ENCODE measurements at regions not wholly inside any gene's neighbourhood (a gene's known extent, or its start where the extent isn't known, plus 50 kb on each side); places are given as distances from the start of the nearest gene placed in this dataset.

DNA sequence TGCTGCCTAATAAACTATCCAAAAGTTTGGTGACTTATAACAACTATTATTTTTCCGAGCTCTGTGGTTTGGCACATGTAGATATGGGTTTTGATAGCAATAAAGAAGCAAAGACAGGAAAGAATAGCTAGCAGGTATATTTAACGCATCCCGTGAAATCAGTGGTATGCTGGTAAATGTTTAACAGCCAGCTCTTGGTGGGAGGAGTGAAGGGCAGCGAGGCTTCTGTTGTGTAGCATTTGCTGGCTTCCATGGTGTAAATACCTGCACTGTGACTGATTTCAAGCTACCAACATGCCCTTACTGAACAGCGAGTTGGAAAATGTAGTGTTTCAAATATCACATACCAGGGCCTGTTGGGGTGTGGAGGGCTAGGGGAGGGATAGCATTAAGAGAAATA lies 291.0 kb downstream of the PRDM2 start:
- Histone ChIP-seq H2AFZ (no peak overlapping the region), H3K4me2 (no peak overlapping the region), H3K27ac (no peak overlapping the region), H4K20me1 (ENCODE audit: insufficient read depth) (no peaks in the 10 kb centered on the region), H3K9me3 (ENCODE audit: insufficient read depth, low read depth) (no peaks in the 10 kb centered on the region), H3K27me3 (ENCODE audit: insufficient read depth, low read depth) (no peaks in the 10 kb centered on the region), H3K79me2 (ENCODE audit: low read depth) (no peaks in the 10 kb centered on the region), H3K4me1 (replicated peaks; ENCODE audit: insufficient read depth) (no peaks in the 10 kb centered on the region), H3K36me3 (ENCODE audit: low read depth) (no peaks in the 10 kb centered on the region), H3K4me3 (no peak overlapping the region), H3F3A (ENCODE audit: insufficient read depth, low read depth) (no peaks in the 10 kb centered on the region), H3K9me2 (ENCODE audit: insufficient read depth) (no peaks in the 10 kb centered on the region)
- POLR2A ChIA-PET (ENCODE audit: unreplicated experiment) = no interaction called here
- BruUV-seq (replicated peaks) = no TSS peak
- CTCF ChIA-PET = no interaction called here
- TF ChIP-seq, protein P1, sequence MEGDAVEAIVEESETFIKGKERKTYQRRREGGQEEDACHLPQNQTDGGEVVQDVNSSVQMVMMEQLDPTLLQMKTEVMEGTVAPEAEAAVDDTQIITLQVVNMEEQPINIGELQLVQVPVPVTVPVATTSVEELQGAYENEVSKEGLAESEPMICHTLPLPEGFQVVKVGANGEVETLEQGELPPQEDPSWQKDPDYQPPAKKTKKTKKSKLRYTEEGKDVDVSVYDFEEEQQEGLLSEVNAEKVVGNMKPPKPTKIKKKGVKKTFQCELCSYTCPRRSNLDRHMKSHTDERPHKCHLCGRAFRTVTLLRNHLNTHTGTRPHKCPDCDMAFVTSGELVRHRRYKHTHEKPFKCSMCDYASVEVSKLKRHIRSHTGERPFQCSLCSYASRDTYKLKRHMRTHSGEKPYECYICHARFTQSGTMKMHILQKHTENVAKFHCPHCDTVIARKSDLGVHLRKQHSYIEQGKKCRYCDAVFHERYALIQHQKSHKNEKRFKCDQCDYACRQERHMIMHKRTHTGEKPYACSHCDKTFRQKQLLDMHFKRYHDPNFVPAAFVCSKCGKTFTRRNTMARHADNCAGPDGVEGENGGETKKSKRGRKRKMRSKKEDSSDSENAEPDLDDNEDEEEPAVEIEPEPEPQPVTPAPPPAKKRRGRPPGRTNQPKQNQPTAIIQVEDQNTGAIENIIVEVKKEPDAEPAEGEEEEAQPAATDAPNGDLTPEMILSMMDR (conservative IDR thresholded peaks at IDR 0.05) = no peak
- no peak for TF ChIP-seq EZH2 (IDR thresholded peaks at IDR 0.05; ENCODE audit: low read depth)
- intact Hi-C loops (cut with micrococcal nuclease; ENCODE audit: unreplicated experiment) = no loop called here
- no peak for DNase-seq

DNA sequence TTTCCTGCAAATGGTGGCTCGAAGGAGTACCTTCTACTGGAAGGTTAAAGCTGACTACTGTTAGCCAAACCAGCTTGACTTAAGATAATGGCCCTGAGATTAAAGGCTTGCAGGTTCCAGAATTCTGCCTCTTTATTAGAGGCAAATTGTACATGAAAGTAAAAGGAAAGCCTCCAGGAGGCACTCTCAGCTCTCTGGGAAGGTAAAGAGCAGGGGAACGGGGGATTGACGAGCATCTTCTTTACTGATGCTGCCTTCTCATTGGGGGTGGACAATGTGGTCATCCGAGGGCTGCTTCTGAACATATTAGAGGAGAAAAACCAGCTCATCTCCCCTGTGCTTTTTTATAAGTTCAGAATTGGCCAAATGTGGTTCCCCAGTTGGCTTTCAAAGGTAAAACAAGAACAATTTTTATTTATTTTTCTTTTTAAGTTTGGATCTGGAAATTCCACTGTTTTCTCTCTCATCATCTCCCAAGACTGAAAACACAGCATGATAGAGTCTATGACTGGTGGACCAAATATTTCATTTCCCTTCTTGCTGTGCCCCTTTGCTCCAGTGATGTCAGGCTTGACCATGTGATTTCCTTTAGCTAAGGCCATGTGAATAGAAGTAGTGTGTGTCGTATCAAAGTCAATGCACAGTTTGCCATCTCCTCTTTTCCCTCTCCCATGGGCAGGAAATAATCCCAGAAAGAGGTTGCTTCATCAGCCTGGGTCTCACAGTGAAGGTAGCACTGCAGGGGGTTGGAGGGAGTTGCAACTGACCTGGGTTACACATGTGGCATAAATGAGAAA lies 292.7 kb downstream of the PRDM2 start:
- CTCF ChIA-PET = no interaction called here
- Histone ChIP-seq H3F3A (ENCODE audit: insufficient read depth, low read depth) (no peaks in the 10 kb centered on the region), H3K4me3 (no peak overlapping the region), H4K20me1 (ENCODE audit: insufficient read depth) (no peaks in the 10 kb centered on the region), H3K36me3 (ENCODE audit: low read depth) (no peaks in the 10 kb centered on the region), H3K4me1 (replicated peaks; ENCODE audit: insufficient read depth) (no peaks in the 10 kb centered on the region), H2AFZ (no peak overlapping the region), H3K27me3 (ENCODE audit: insufficient read depth, low read depth) (no peaks in the 10 kb centered on the region), H3K27ac (no peak overlapping the region), H3K9me3 (ENCODE audit: insufficient read depth, low read depth) (no peaks in the 10 kb centered on the region), H3K9me2 (ENCODE audit: insufficient read depth) (no peaks in the 10 kb centered on the region), H3K4me2 (no peak overlapping the region), H3K79me2 (ENCODE audit: low read depth) (no peaks in the 10 kb centered on the region)
- no peak for DNase-seq
- intact Hi-C loops (cut with micrococcal nuclease; ENCODE audit: unreplicated experiment) = no loop called here
- no TSS peak for BruUV-seq (replicated peaks)
- POLR2A ChIA-PET (ENCODE audit: unreplicated experiment) = no interaction called here
- TF ChIP-seq, protein P1 (conservative IDR thresholded peaks at IDR 0.05) = no peak
- TF ChIP-seq EZH2 (IDR thresholded peaks at IDR 0.05; ENCODE audit: low read depth) = no peak

DNA sequence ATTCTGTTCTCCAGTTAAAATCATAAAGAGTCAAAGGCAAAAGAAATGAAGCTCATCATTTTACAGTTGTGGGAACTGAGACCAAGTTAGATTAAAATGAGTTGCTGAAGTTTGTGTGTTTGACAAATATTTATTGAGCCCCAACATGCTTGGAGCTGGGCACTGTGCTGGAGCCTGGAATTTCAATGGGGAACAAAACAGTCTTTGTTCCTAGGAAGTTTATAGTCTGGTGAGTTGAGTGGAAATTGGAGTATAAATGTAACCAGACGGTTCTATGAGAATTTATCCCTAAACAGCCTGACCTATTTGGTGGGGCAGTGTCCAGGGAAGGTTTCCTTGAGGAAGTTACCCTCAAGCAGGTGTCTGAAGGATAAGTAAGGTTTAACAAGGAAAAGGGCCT lies 294.4 kb downstream of the PRDM2 start:
- Histone ChIP-seq H3F3A (ENCODE audit: insufficient read depth, low read depth) (no peaks in the 10 kb centered on the region), H3K79me2 (ENCODE audit: low read depth) (no peaks in the 10 kb centered on the region), H3K9me2 (ENCODE audit: insufficient read depth) (no peaks in the 10 kb centered on the region), H3K9me3 (ENCODE audit: insufficient read depth, low read depth) (no peaks in the 10 kb centered on the region), H3K27me3 (ENCODE audit: insufficient read depth, low read depth) (no peaks in the 10 kb centered on the region), H2AFZ (no peak overlapping the region), H3K4me2 (no peak overlapping the region), H3K4me3 (no peak overlapping the region), H4K20me1 (ENCODE audit: insufficient read depth) (no peaks in the 10 kb centered on the region), H3K27ac (no peak overlapping the region), H3K36me3 (ENCODE audit: low read depth) (no peaks in the 10 kb centered on the region), H3K4me1 (replicated peaks; ENCODE audit: insufficient read depth) (no peaks in the 10 kb centered on the region)
- ChIA-PET CTCF (no interaction called here), POLR2A (ENCODE audit: unreplicated experiment) (no interaction called here)
- intact Hi-C loops (cut with micrococcal nuclease; ENCODE audit: unreplicated experiment) = no loop called here
- no TSS peak for BruUV-seq (replicated peaks)
- TF ChIP-seq, protein P1 (conservative IDR thresholded peaks at IDR 0.05) = no peak
- no peak for DNase-seq

Data from PC-9 (cell line).